HepG2 (cell line): ENCODE measurements at regions not wholly inside any gene's neighbourhood (a gene's known extent, or its start where the extent isn't known, plus 50 kb on each side); places are given as distances from the start of the nearest gene placed in this dataset.

Experiments
- CEBPG ChIP-seq: IDR thresholded peaks from 2 replicates; pipeline ENCODE4 v1.6.1; 2016
- HNF4A ChIP-seq: sonication (generic); formaldehyde crosslinking; IDR thresholded peaks from 2 replicates; pipeline ENCODE4 v1.4.0; 2020; ENCODE audit warnings: missing genetic modification reagents
- IRF2 ChIP-seq: IDR thresholded peaks from 2 replicates; pipeline ENCODE4 v1.6.1; 2018; ENCODE audit warnings: missing genetic modification reagents, missing compliant biosample characterization
- KDM1A ChIP-seq: IDR thresholded peaks from 2 replicates; pipeline ENCODE4 v1.6.1; 2016; ENCODE audit warnings: missing compliant biosample characterization
- MBNL3 ChIP-seq: fragments of 250-450 bp; sonication (Bioruptor Pico); conservative IDR thresholded peaks from 2 replicates; pipeline ENCODE4 v1.8.0; 2022; ENCODE audit warnings: mild to moderate bottlenecking, inconsistent platforms
- PPARG ChIP-seq: conservative IDR thresholded peaks from 2 replicates; pipeline ENCODE4 v1.6.1; 2016; ENCODE audit warnings: missing biosample characterization, missing genetic modification reagents
- TP53 ChIP-seq: sonication (generic); formaldehyde crosslinking; conservative IDR thresholded peaks from 2 replicates; pipeline ENCODE4 v1.4.0; 2020; ENCODE audit warnings: missing genetic modification reagents
- WIZ ChIP-seq: sonication (generic); formaldehyde crosslinking; IDR thresholded peaks from 2 replicates; pipeline ENCODE4 v1.5.1; 2020; ENCODE audit warnings: mild to moderate bottlenecking, missing genetic modification reagents
- ZMYM2 ChIP-seq: sonication (generic); formaldehyde crosslinking; IDR thresholded peaks from 2 replicates; pipeline ENCODE4 v1.8.0; 2022; ENCODE audit warnings: mild to moderate bottlenecking, missing genetic modification reagents
- ZNF550 ChIP-seq: sonication (generic); formaldehyde crosslinking; IDR thresholded peaks from 2 replicates; pipeline ENCODE4 v1.4.0; 2020; ENCODE audit warnings: mild to moderate bottlenecking, missing genetic modification reagents, borderline replicate concordance
- ZNF749 ChIP-seq: sonication (generic); formaldehyde crosslinking; IDR thresholded peaks from 2 replicates; pipeline ENCODE4 v1.8.0; 2022; ENCODE audit warnings: mild to moderate bottlenecking, missing genetic modification reagents, moderate library complexity, borderline replicate concordance
- ZNF776 ChIP-seq: sonication (generic); formaldehyde crosslinking; IDR thresholded peaks from 2 replicates; pipeline ENCODE4 v1.4.0; 2020; ENCODE audit warnings: mild to moderate bottlenecking, missing genetic modification reagents
- ZNF883 ChIP-seq: sonication (generic); formaldehyde crosslinking; IDR thresholded peaks from 2 replicates; pipeline ENCODE4 v1.5.1; 2020; ENCODE audit warnings: mild to moderate bottlenecking, missing genetic modification reagents; ENCODE audit errors: not compliant biosample characterization
- TF ChIP-seq, protein P1 (sequence below): sonication (generic); formaldehyde crosslinking; IDR thresholded peaks from 2 replicates; pipeline ENCODE4 v1.5.1; 2020; ENCODE audit warnings: mild to moderate bottlenecking, missing genetic modification reagents, moderate library complexity
- TF ChIP-seq, protein P2 (sequence below): sonication (generic); formaldehyde crosslinking; IDR thresholded peaks from 2 replicates; pipeline ENCODE4 v1.5.0; 2020; ENCODE audit warnings: missing genetic modification reagents, mild to moderate bottlenecking, borderline replicate concordance
- TF ChIP-seq, protein P3 (sequence below): sonication (generic); formaldehyde crosslinking; IDR thresholded peaks from 2 replicates; pipeline ENCODE4 v1.4.0; 2020; ENCODE audit warnings: missing genetic modification reagents
- TF ChIP-seq, protein P4 (sequence below): sonication (generic); formaldehyde crosslinking; IDR thresholded peaks from 2 replicates; pipeline ENCODE4 v1.5.0; 2020; ENCODE audit warnings: missing genetic modification reagents, mild to moderate bottlenecking, borderline replicate concordance
- TF ChIP-seq, protein P5 (sequence below): sonication (generic); formaldehyde crosslinking; IDR thresholded peaks from 2 replicates; pipeline ENCODE4 v1.4.0; 2020; ENCODE audit warnings: missing genetic modification reagents, mild to moderate bottlenecking, borderline replicate concordance
- TF ChIP-seq, protein P6 (sequence below): IDR thresholded peaks from 2 replicates; pipeline ENCODE4 v1.6.1; 2016; ENCODE audit warnings: missing genetic modification reagents, missing compliant biosample characterization

DNA sequence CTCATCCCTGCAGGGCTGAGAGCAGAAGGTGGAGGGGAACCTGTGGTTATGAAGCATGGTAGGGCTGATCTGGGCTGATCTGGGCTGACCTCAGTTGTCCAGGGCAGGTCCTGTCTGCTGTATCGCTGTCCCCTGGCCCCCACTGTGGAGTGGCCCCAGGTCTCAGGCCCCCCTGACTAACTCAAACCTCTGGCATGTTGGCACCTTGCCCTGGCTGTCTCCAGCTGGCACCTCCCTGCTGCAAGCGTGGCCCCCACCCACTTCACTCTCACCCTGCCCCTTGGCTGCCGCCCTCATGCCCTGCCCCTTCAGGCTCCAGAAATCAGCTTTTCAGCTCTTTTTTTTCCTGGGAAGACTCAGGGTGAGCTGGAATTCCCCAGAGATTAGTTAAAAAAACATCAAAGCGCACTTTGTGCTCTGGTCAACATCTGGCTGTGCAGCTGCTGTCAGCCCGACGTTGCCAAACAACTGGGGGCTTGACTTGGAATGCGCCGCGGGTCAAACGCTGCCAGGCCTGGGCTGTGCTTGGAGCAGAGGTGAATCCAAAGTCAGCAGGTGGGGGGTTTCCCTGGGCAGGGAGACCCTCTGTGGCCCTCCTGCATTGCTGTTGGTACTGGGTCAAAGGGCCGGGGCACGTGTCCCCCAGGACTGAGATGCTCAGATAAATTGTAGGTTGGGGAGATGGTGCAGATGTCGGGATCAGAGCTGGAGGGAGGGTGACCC, 173.8 kb upstream of the HDAC4 start (continued):
- TF ChIP-seq, protein P1, sequence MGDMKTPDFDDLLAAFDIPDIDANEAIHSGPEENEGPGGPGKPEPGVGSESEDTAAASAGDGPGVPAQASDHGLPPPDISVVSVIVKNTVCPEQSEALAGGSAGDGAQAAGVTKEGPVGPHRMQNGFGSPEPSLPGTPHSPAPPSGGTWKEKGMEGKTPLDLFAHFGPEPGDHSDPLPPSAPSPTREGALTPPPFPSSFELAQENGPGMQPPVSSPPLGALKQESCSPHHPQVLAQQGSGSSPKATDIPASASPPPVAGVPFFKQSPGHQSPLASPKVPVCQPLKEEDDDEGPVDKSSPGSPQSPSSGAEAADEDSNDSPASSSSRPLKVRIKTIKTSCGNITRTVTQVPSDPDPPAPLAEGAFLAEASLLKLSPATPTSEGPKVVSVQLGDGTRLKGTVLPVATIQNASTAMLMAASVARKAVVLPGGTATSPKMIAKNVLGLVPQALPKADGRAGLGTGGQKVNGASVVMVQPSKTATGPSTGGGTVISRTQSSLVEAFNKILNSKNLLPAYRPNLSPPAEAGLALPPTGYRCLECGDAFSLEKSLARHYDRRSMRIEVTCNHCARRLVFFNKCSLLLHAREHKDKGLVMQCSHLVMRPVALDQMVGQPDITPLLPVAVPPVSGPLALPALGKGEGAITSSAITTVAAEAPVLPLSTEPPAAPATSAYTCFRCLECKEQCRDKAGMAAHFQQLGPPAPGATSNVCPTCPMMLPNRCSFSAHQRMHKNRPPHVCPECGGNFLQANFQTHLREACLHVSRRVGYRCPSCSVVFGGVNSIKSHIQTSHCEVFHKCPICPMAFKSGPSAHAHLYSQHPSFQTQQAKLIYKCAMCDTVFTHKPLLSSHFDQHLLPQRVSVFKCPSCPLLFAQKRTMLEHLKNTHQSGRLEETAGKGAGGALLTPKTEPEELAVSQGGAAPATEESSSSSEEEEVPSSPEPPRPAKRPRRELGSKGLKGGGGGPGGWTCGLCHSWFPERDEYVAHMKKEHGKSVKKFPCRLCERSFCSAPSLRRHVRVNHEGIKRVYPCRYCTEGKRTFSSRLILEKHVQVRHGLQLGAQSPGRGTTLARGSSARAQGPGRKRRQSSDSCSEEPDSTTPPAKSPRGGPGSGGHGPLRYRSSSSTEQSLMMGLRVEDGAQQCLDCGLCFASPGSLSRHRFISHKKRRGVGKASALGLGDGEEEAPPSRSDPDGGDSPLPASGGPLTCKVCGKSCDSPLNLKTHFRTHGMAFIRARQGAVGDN (CRISPR knock-in tag): peak; percentile 80
- TF ChIP-seq PPARG: peak; percentile 70; the same call in 1 of the 2 replicates
- TF ChIP-seq, protein P2, sequence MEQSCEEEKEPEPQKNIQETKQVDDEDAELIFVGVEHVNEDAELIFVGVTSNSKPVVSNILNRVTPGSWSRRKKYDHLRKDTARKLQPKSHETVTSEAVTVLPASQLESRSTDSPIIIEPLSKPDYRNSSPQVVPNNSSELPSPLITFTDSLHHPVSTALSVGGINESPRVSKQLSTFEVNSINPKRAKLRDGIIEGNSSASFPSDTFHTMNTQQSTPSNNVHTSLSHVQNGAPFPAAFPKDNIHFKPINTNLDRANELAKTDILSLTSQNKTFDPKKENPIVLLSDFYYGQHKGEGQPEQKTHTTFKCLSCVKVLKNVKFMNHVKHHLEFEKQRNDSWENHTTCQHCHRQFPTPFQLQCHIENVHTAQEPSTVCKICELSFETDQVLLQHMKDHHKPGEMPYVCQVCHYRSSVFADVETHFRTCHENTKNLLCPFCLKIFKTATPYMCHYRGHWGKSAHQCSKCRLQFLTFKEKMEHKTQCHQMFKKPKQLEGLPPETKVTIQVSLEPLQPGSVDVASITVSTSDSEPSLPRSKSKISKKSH (CRISPR knock-in tag): no peak
- no peak for TF ChIP-seq ZNF776 (CRISPR knock-in tag)
- no peak for TF ChIP-seq MBNL3 (CRISPR knock-in tag)
- TF ChIP-seq ZNF550 (CRISPR knock-in tag): no peak
- TF ChIP-seq, protein P3, sequence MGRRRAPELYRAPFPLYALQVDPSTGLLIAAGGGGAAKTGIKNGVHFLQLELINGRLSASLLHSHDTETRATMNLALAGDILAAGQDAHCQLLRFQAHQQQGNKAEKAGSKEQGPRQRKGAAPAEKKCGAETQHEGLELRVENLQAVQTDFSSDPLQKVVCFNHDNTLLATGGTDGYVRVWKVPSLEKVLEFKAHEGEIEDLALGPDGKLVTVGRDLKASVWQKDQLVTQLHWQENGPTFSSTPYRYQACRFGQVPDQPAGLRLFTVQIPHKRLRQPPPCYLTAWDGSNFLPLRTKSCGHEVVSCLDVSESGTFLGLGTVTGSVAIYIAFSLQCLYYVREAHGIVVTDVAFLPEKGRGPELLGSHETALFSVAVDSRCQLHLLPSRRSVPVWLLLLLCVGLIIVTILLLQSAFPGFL (CRISPR knock-in tag): no peak
- TF ChIP-seq, protein P4, sequence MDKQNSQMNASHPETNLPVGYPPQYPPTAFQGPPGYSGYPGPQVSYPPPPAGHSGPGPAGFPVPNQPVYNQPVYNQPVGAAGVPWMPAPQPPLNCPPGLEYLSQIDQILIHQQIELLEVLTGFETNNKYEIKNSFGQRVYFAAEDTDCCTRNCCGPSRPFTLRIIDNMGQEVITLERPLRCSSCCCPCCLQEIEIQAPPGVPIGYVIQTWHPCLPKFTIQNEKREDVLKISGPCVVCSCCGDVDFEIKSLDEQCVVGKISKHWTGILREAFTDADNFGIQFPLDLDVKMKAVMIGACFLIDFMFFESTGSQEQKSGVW (CRISPR knock-in tag): no peak
- TF ChIP-seq KDM1A (CRISPR knock-in tag): peak; percentile 31; the same call in 1 of the 2 replicates
- 0 out of 2 replicates have a peak, but pooled peaks have one; percentile 65 for TF ChIP-seq TP53 (CRISPR knock-in tag)
- no peak for TF ChIP-seq WIZ (CRISPR knock-in tag)
- peak; percentile 73 for TF ChIP-seq ZNF883
- TF ChIP-seq ZMYM2 (CRISPR knock-in tag): no peak
- TF ChIP-seq, protein P5, sequence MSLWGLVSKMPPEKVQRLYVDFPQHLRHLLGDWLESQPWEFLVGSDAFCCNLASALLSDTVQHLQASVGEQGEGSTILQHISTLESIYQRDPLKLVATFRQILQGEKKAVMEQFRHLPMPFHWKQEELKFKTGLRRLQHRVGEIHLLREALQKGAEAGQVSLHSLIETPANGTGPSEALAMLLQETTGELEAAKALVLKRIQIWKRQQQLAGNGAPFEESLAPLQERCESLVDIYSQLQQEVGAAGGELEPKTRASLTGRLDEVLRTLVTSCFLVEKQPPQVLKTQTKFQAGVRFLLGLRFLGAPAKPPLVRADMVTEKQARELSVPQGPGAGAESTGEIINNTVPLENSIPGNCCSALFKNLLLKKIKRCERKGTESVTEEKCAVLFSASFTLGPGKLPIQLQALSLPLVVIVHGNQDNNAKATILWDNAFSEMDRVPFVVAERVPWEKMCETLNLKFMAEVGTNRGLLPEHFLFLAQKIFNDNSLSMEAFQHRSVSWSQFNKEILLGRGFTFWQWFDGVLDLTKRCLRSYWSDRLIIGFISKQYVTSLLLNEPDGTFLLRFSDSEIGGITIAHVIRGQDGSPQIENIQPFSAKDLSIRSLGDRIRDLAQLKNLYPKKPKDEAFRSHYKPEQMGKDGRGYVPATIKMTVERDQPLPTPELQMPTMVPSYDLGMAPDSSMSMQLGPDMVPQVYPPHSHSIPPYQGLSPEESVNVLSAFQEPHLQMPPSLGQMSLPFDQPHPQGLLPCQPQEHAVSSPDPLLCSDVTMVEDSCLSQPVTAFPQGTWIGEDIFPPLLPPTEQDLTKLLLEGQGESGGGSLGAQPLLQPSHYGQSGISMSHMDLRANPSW: no peak
- peak; percentile 98 for TF ChIP-seq HNF4A (CRISPR knock-in tag)
- no peak for TF ChIP-seq ZNF749 (CRISPR knock-in tag)
- peak; percentile 80 for TF ChIP-seq IRF2
- TF ChIP-seq, protein P6, sequence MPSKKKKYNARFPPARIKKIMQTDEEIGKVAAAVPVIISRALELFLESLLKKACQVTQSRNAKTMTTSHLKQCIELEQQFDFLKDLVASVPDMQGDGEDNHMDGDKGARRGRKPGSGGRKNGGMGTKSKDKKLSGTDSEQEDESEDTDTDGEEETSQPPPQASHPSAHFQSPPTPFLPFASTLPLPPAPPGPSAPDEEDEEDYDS (CRISPR knock-in tag): peak; percentile 32; the same call in 1 of the 2 replicates
- peak; percentile 86 for TF ChIP-seq CEBPG (CRISPR knock-in tag)
